ENCODE measurements at regions not wholly inside any gene's neighbourhood (a gene's known extent, or its start where the extent isn't known, plus 50 kb on each side); places are given as distances from the start of the nearest gene placed in this dataset.

DNA sequence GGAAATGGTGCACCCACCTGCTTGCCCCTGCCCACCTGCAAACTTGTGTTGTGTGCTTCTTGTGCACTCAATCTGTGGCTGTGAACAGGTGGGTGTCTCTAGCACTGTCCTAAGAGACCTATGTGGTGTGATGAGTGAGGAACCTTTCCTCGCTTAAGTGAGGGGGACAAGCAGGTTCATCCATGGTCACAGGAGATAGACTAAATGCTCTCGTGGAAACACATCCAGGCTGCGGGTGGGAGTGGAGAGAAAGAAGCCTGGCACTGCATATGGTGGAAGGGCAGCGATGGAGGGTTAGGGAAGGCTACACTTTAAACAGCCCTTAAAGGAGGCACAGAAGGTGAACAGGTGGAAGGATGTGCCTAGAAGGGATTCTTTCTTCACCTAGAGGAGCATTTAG, 330.9 kb downstream of the CXCL12 start:
- Mint-ChIP-seq H3K36me3 (no peaks in the 10 kb centered on the region), H3K27me3 (peaks cover 19% of the 10 kb centered on the region), H3K27ac (no peak overlapping the region), H3K9me3 (ENCODE audit: low read depth) (no peaks in the 10 kb centered on the region), H3K4me1 (ENCODE audit: low read depth) (no peaks in the 10 kb centered on the region), H3K4me3 (no peak overlapping the region)

DNA sequence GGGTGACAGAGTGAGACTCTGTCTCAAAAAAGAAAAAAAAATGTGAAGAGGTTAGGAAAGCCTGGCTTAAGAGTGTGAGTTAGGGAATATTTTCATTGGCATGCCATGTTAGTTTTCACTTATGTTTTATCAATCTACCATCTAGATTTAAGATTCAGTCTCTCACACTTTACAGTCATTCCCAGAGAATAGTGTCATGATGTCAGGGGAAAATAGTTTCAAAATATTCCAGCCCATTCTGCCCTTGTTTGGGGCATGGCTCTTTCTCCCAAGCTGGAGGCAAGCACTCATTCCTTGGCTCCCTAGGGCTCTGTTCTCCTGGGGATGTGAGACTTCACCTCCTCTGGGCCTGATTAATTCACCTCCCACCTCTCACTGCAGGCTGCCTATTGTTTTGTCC, 331.5 kb downstream of the CXCL12 start:
- peaks cover 16% of the 10 kb centered on the region for H3K27me3 Mint-ChIP-seq
- no peaks in the 10 kb centered on the region for H3K9me3 Mint-ChIP-seq (ENCODE audit: low read depth)
- H3K36me3 Mint-ChIP-seq = no peaks in the 10 kb centered on the region
- no peak overlapping the region for H3K4me3 Mint-ChIP-seq
- no peaks in the 10 kb centered on the region for H3K4me1 Mint-ChIP-seq (ENCODE audit: low read depth)
- no peak overlapping the region for H3K27ac Mint-ChIP-seq

DNA sequence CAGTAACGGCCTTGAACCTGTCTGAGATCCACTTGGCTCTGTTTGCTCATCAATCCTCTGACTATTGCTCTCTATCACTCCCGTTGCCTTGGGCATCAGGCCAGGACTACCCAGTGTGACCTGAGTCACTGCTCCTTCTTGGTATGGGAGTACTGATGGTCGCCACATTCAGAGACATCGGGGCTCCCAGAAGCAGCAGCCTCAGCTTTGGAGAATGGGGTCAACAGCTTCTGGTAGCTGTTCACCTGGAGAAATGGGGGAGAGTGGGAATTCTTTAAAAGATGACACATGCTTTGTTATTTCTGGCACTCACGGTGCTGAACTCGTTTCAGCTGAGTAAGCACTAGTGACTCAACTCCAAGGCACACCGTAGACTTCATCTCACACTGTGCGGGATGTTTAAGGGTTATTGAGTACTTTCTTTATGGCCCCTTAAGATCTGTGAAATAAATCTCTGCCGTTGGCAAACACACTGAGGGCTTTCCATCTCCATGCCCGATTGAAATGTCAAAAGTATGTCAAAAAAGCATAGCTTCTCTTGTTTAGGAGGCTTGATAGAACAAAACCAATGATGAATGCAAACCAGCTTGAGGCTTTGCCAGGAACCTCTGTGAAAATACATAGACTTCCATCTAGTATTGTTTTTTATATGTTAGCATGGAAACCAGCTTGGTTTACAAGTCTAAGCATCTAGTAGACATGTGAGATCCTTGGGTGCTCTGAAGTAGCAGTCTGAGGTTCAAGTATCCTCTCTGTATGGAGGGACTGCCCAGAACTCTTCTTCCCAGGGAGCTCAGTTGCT, 333.1 kb downstream of the CXCL12 start:
- H3K27ac Mint-ChIP-seq = no peak overlapping the region

DNA sequence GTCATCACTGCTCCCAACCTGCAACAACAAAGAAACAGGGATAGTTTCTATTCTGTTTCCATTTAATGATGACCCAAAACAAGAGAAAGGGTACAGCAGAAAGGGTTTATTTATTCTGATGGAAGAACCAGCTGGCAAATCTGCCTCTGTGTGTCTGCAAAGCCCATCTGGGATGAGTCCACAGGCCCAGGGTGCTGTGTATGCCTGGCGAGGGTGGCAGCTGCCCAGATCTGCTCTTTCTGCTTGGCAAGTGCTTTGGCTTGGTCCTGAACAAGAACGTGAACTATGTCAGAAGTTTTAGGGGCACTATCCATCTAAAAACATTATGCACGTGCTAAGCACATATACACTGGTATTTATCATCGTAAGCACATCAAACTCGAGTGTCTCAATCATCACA, 333.8 kb downstream of the CXCL12 start:
- H3K36me3 Mint-ChIP-seq = no peaks in the 10 kb centered on the region
- peaks cover 19% of the 10 kb centered on the region for H3K27me3 Mint-ChIP-seq
- H3K9me3 Mint-ChIP-seq (ENCODE audit: low read depth) = no peaks in the 10 kb centered on the region
- no peak overlapping the region for H3K4me3 Mint-ChIP-seq
- no peaks in the 10 kb centered on the region for H3K4me1 Mint-ChIP-seq (ENCODE audit: low read depth)
- H3K27ac Mint-ChIP-seq = no peak overlapping the region

More for the DNA sequence above, 333.1 kb downstream of the CXCL12 start:
- Mint-ChIP-seq H3K9me3 (ENCODE audit: low read depth) (no peaks in the 10 kb centered on the region), H3K36me3 (no peaks in the 10 kb centered on the region), H3K4me1 (ENCODE audit: low read depth) (no peaks in the 10 kb centered on the region), H3K4me3 (no peak overlapping the region), H3K27me3 (peaks cover 16% of the 10 kb centered on the region)

GRCh38 chr10:44049301-44050015, 335.4 kb downstream of the CXCL12 start:
- no peaks in the 10 kb centered on the region for H3K9me3 Mint-ChIP-seq (ENCODE audit: low read depth)
- H3K4me3 Mint-ChIP-seq = no peak overlapping the region
- peaks cover 18% of the 10 kb centered on the region for H3K27me3 Mint-ChIP-seq
- H3K36me3 Mint-ChIP-seq = no peaks in the 10 kb centered on the region
- no peak overlapping the region for H3K27ac Mint-ChIP-seq
- H3K4me1 Mint-ChIP-seq (ENCODE audit: low read depth) = no peaks in the 10 kb centered on the region

DNA sequence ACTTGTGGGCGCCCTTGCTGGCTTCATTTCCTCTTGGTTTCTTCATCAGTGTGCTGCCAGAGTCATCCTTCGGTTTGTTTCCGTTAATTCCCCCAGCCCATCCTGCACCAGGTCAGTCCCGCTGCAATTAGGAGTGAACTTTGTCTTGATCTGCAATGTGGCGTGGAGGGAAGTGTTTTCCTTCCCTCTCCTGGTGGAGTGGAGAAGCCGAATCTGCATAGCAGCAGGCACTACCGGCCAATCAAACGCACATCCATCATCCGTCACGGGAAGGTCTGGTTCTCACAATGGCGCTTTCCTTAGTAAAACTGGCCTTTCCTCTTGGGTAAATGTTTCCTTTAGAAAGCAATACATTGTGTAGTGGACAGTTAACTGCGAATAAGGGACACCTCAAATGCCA, 337.5 kb downstream of the CXCL12 start:
- no peaks in the 10 kb centered on the region for H3K36me3 Mint-ChIP-seq
- H3K27ac Mint-ChIP-seq = no peak overlapping the region
- H3K4me1 Mint-ChIP-seq (ENCODE audit: low read depth) = no peaks in the 10 kb centered on the region
- H3K9me3 Mint-ChIP-seq (ENCODE audit: low read depth) = no peaks in the 10 kb centered on the region
- H3K4me3 Mint-ChIP-seq = no peak overlapping the region
- peaks cover 17% of the 10 kb centered on the region for H3K27me3 Mint-ChIP-seq

- no peaks in the 10 kb centered on the region for H3K9me3 Mint-ChIP-seq (ENCODE audit: low read depth)
- H3K4me1 Mint-ChIP-seq (ENCODE audit: low read depth) = no peaks in the 10 kb centered on the region
- H3K27me3 Mint-ChIP-seq = peaks cover 13% of the 10 kb centered on the region
- H3K27ac Mint-ChIP-seq = no peak overlapping the region
- no peaks in the 10 kb centered on the region for H3K36me3 Mint-ChIP-seq
- no peak overlapping the region for H3K4me3 Mint-ChIP-seq
These were observed 338.3 kb downstream of the CXCL12 start for GRCh38 chr10:44046605-44047004.

- Mint-ChIP-seq H3K27ac (no peak overlapping the region), H3K27me3 (peaks cover 7% of the 10 kb centered on the region)
These were observed 339.9 kb downstream of the CXCL12 start for GRCh38 chr10:44045020-44045419.

GRCh38 chr10:44044549-44044948, 340.3 kb downstream of the CXCL12 start:
- peaks cover 7% of the 10 kb centered on the region for H3K27me3 Mint-ChIP-seq
- H3K4me3 Mint-ChIP-seq = no peak overlapping the region
- no peak overlapping the region for H3K27ac Mint-ChIP-seq
- H3K4me1 Mint-ChIP-seq (ENCODE audit: low read depth) = no peaks in the 10 kb centered on the region
- no peaks in the 10 kb centered on the region for H3K36me3 Mint-ChIP-seq
- peaks cover 6% of the 10 kb centered on the region for H3K9me3 Mint-ChIP-seq (ENCODE audit: low read depth)

More at GRCh38 chr10:44045020-44045419, 339.9 kb downstream of the CXCL12 start:
- Mint-ChIP-seq H3K36me3 (no peaks in the 10 kb centered on the region), H3K4me1 (ENCODE audit: low read depth) (no peaks in the 10 kb centered on the region), H3K4me3 (no peak overlapping the region), H3K9me3 (ENCODE audit: low read depth) (peaks cover 6% of the 10 kb centered on the region)

DNA sequence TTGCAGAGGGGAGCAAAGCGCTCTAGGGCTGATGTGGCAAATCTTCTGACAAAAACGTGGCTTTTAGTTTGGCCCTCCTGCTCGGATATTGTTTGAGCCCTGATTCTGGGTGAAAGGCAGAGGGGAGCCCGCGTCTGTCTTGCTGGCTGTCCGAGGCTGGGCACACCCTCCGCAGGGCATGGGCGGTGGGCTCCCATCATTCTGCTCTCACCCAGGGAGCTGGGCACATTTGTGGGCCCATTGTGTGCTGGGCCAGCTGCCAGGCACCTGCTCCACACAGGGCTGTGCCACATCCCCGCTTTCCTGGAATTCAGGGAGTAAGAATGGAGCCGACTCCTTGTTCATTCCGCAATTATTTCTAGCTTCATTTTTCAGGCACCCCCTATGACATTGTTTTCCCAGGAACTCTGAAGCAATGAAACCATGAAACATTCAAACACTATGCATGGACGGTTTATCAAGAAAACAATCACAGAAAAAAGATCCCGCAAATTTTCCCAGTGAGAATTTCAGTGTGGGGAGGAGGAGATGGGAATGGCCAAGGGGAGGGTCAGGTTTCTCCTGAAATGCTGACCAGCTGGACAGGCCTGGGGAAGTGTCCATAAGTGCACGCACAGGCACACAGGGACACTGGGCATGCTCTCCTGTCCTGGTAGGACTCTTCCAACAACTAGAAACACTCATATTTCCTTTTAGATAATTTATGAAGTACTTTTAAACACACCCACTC, 341.1 kb downstream of the CXCL12 start:
- H3K36me3 Mint-ChIP-seq = no peaks in the 10 kb centered on the region
- H3K4me3 Mint-ChIP-seq = no peak overlapping the region
- H3K9me3 Mint-ChIP-seq (ENCODE audit: low read depth) = peaks cover 6% of the 10 kb centered on the region
- no peak overlapping the region for H3K27ac Mint-ChIP-seq
- H3K4me1 Mint-ChIP-seq (ENCODE audit: low read depth) = no peaks in the 10 kb centered on the region
- peaks cover 7% of the 10 kb centered on the region for H3K27me3 Mint-ChIP-seq

GRCh38 chr10:44042926-44043602, 341.8 kb downstream of the CXCL12 start:
- Mint-ChIP-seq H3K4me1 (ENCODE audit: low read depth) (no peaks in the 10 kb centered on the region), H3K36me3 (no peaks in the 10 kb centered on the region), H3K27ac (no peak overlapping the region), H3K27me3 (peaks cover 7% of the 10 kb centered on the region), H3K4me3 (no peak overlapping the region), H3K9me3 (ENCODE audit: low read depth) (peaks cover 6% of the 10 kb centered on the region)

GRCh38 chr10:44042075-44042770, 342.7 kb downstream of the CXCL12 start:
- H3K9me3 Mint-ChIP-seq (ENCODE audit: low read depth) = peaks cover 6% of the 10 kb centered on the region
- no peaks in the 10 kb centered on the region for H3K36me3 Mint-ChIP-seq
- H3K4me3 Mint-ChIP-seq = no peak overlapping the region
- no peaks in the 10 kb centered on the region for H3K4me1 Mint-ChIP-seq (ENCODE audit: low read depth)
- peaks cover 5% of the 10 kb centered on the region for H3K27me3 Mint-ChIP-seq
- no peak overlapping the region for H3K27ac Mint-ChIP-seq

DNA sequence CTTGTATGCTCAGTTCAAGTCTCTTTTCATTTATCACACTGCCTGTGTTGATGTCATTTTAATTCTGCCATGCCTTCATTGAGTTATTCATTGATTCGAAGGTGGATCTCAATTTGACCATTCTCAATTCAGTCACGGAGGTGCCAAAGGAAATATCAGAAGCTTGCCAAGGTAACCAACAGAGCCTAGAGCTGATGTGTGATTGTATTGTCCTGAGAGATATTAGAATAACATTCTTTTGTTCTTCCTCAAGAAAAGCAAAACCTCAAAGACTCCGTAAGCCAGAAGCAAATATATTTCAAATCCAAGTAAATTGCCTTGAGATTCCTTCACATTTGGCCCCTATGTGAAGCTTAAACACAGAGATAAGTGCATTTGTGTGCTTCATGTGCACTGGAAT, 345.3 kb downstream of the CXCL12 start:
- H3K9me3 Mint-ChIP-seq (ENCODE audit: low read depth) = peaks cover 6% of the 10 kb centered on the region
- no peaks in the 10 kb centered on the region for H3K36me3 Mint-ChIP-seq
- no peak overlapping the region for H3K27ac Mint-ChIP-seq
- H3K27me3 Mint-ChIP-seq = peaks cover 6% of the 10 kb centered on the region
- H3K4me1 Mint-ChIP-seq (ENCODE audit: low read depth) = no peaks in the 10 kb centered on the region
- H3K4me3 Mint-ChIP-seq = no peak overlapping the region

GRCh38 chr10:44036425-44036824, 348.5 kb downstream of the CXCL12 start:
- Mint-ChIP-seq H3K4me3 (no peak overlapping the region), H3K36me3 (no peaks in the 10 kb centered on the region), H3K9me3 (ENCODE audit: low read depth) (peaks cover 6% of the 10 kb centered on the region), H3K4me1 (ENCODE audit: low read depth) (no peaks in the 10 kb centered on the region), H3K27me3 (peaks cover 6% of the 10 kb centered on the region), H3K27ac (no peak overlapping the region)

All from activated naive CD8-positive, alpha-beta T cell (primary cell).